ENCODE measurements at regions not wholly inside any gene's neighbourhood (a gene's known extent, or its start where the extent isn't known, plus 50 kb on each side); places are given as distances from the start of the nearest gene placed in this dataset.

GRCh38 chr17:70668276-70668937 is 499.1 kb downstream of the KCNJ2 start:
- DNase-seq (ENCODE audit: low read depth, low spot score): no peak
- intact Hi-C loops (cut with micrococcal nuclease; ENCODE audit: unreplicated experiment) (no loop called here), in situ Hi-C loops (cut with HindIII; ENCODE audit: low pct_unique_long_range_greater_than_20kb, low sequenced_read_pairs) (no loop called here)
- peaks cover 3% of the 10 kb centered on the region; the same call in 1 of the 2 replicates for H3K27me3 ChIP-seq (ENCODE audit: control insufficient read depth, insufficient read depth, low read length)
- CTCF ChIA-PET: no interaction called here
- no peak overlapping the region for H3K27ac ChIP-seq (ENCODE audit: low read length)
- no TSS peak for BruUV-seq (replicated peaks)
- H3K9me3 ChIP-seq (ENCODE audit: control insufficient read depth, insufficient read depth, low read depth, low read length): no peaks in the 10 kb centered on the region
- TF ChIP-seq POLR2AphosphoS5 (IDR thresholded peaks at IDR 0.05; ENCODE audit: low read depth, low read length) (no peak), REST (IDR thresholded peaks at IDR 0.05; ENCODE audit: insufficient read depth in 1 of 2, low read depth in 2 of 2, low read length in 1 of 2) (no peak), SIN3A (IDR thresholded peaks at IDR 0.05; ENCODE audit: borderline replicate concordance, insufficient read depth, low read depth, low read length) (no peak), TCF7L2 (IDR thresholded peaks at IDR 0.05; ENCODE audit: low read depth, low read length) (no peak)
- TF ChIP-seq, protein P1, sequence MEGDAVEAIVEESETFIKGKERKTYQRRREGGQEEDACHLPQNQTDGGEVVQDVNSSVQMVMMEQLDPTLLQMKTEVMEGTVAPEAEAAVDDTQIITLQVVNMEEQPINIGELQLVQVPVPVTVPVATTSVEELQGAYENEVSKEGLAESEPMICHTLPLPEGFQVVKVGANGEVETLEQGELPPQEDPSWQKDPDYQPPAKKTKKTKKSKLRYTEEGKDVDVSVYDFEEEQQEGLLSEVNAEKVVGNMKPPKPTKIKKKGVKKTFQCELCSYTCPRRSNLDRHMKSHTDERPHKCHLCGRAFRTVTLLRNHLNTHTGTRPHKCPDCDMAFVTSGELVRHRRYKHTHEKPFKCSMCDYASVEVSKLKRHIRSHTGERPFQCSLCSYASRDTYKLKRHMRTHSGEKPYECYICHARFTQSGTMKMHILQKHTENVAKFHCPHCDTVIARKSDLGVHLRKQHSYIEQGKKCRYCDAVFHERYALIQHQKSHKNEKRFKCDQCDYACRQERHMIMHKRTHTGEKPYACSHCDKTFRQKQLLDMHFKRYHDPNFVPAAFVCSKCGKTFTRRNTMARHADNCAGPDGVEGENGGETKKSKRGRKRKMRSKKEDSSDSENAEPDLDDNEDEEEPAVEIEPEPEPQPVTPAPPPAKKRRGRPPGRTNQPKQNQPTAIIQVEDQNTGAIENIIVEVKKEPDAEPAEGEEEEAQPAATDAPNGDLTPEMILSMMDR (IDR thresholded peaks at IDR 0.05): no peak
- no peaks in the 10 kb centered on the region for H3K4me1 ChIP-seq (ENCODE audit: control insufficient read depth, insufficient read depth, low read length)
- no peak for ATAC-seq
- H3K36me3 ChIP-seq (ENCODE audit: control insufficient read depth, insufficient read depth, low read length): no peaks in the 10 kb centered on the region
- POLR2A ChIA-PET: no interaction called here
- H3K4me3 ChIP-seq (ENCODE audit: low read depth in 2 of 2, low read length in 2 of 2): no peak overlapping the region

- Histone ChIP-seq H3K27me3 (ENCODE audit: control insufficient read depth, insufficient read depth, low read length) (peaks cover 3% of the 10 kb centered on the region; the same call in 1 of the 2 replicates), H3K27ac (ENCODE audit: low read length) (no peak overlapping the region), H3K4me3 (ENCODE audit: low read depth in 2 of 2, low read length in 2 of 2) (no peak overlapping the region), H3K36me3 (ENCODE audit: control insufficient read depth, insufficient read depth, low read length) (no peaks in the 10 kb centered on the region), H3K9me3 (ENCODE audit: control insufficient read depth, insufficient read depth, low read depth, low read length) (no peaks in the 10 kb centered on the region), H3K4me1 (ENCODE audit: control insufficient read depth, insufficient read depth, low read length) (no peaks in the 10 kb centered on the region)
- ChIA-PET CTCF (no interaction called here), POLR2A (no interaction called here)
- in situ Hi-C loops (cut with HindIII; ENCODE audit: low pct_unique_long_range_greater_than_20kb, low sequenced_read_pairs) (no loop called here), intact Hi-C loops (cut with micrococcal nuclease; ENCODE audit: unreplicated experiment) (no loop called here)
- TF ChIP-seq TCF7L2 (IDR thresholded peaks at IDR 0.05; ENCODE audit: low read depth, low read length) (no peak), SIN3A (IDR thresholded peaks at IDR 0.05; ENCODE audit: borderline replicate concordance, insufficient read depth, low read depth, low read length) (no peak), POLR2AphosphoS5 (IDR thresholded peaks at IDR 0.05; ENCODE audit: low read depth, low read length) (no peak), REST (IDR thresholded peaks at IDR 0.05; ENCODE audit: insufficient read depth in 1 of 2, low read depth in 2 of 2, low read length in 1 of 2) (no peak)
- TF ChIP-seq, protein P1 (IDR thresholded peaks at IDR 0.05): no peak
- no TSS peak for BruUV-seq (replicated peaks)
- DNase-seq (ENCODE audit: low read depth, low spot score) (no peak), ATAC-seq (no peak)
Measured at GRCh38 chr17:70668938-70669778, 499.8 kb downstream of the KCNJ2 start.

Measured in Panc1 (cell line).